GM23338 (cell line): ENCODE measurements at regions not wholly inside any gene's neighbourhood (a gene's known extent, or its start where the extent isn't known, plus 50 kb on each side); places are given as distances from the start of the nearest gene placed in this dataset.

Experiments used
- POLR2AphosphoS5 ChIP-seq: IDR thresholded peaks from 2 replicates; pipeline ENCODE4 v1.6.1; 2016; ENCODE audit warnings: antibody characterized with exemption, low read depth
- ZNF331 ChIP-seq: fragments of 250-450 bp; sonication (Bioruptor Pico); IDR thresholded peaks from 2 replicates; pipeline ENCODE4 v1.5.0; 2020; ENCODE audit warnings: low read depth, mild to moderate bottlenecking, moderate library complexity

DNA sequence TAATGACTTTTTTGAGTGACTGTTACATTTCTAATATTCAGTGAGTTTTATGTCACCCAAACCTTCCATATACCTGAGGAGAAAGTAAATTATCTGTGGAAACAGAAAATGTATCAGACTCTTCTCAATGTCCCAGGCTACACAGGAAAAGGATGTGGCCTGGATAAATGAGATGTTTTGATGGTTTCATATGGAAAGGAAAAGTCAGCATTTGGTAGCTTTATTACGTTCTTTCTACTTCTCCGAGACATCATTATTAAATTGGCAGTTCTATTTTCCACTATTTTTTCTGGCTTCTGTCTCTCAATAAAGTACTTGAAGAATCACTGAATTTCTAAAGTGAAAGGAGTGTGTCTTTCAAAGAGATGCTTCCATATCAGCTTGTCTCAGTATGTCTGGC lies 847.0 kb upstream of the CRIM1 start:
- no peak for TF ChIP-seq ZNF331 (CRISPR knock-in tag)
- no peak for TF ChIP-seq POLR2AphosphoS5
